A549 (cell line): ENCODE measurements at regions not wholly inside any gene's neighbourhood (a gene's known extent, or its start where the extent isn't known, plus 50 kb on each side); places are given as distances from the start of the nearest gene placed in this dataset.

Experiments used
- BHLHE40 ChIP-seq: IDR thresholded peaks from 2 replicates; pipeline ENCODE4 v1.6.1; 2012; ENCODE audit warnings: low read depth, low read length, inconsistent platforms
- CHD2 ChIP-seq: fragments of 150-350 bp; IDR thresholded peaks from 2 replicates; pipeline ENCODE4 v1.6.1; 2014; ENCODE audit warnings: low read length; ENCODE audit not compliant: partially characterized antibody
- ESRRA ChIP-seq: fragments of 150-350 bp; IDR thresholded peaks from 2 replicates; pipeline ENCODE4 v1.6.1; 2014; ENCODE audit warnings: mild to moderate bottlenecking, low read length, borderline replicate concordance
- POLR2A ChIP-seq: IDR thresholded peaks from 2 replicates; pipeline ENCODE4 v1.6.1; 2012; ENCODE audit warnings: mild to moderate bottlenecking, low read length
- ZC3H11A ChIP-seq: fragments of 450-650 bp; IDR thresholded peaks from 2 replicates; pipeline ENCODE4 v1.6.1; 2014; ENCODE audit warnings: antibody characterized with exemption, mild to moderate bottlenecking
- TF ChIP-seq, protein P1 (sequence below): fragments of >200 bp; sonication (Bioruptor Twin); formaldehyde crosslinking; IDR thresholded peaks from 3 replicates; pipeline ENCODE4 v1.5.1; 2016
- TF ChIP-seq, protein P2 (sequence below): IDR thresholded peaks from 2 replicates; pipeline ENCODE4 v1.6.1; 2012

GRCh38 chr10:128257428-128257827 is 131.2 kb upstream of the MKI67 start:
- TF ChIP-seq, protein P1, sequence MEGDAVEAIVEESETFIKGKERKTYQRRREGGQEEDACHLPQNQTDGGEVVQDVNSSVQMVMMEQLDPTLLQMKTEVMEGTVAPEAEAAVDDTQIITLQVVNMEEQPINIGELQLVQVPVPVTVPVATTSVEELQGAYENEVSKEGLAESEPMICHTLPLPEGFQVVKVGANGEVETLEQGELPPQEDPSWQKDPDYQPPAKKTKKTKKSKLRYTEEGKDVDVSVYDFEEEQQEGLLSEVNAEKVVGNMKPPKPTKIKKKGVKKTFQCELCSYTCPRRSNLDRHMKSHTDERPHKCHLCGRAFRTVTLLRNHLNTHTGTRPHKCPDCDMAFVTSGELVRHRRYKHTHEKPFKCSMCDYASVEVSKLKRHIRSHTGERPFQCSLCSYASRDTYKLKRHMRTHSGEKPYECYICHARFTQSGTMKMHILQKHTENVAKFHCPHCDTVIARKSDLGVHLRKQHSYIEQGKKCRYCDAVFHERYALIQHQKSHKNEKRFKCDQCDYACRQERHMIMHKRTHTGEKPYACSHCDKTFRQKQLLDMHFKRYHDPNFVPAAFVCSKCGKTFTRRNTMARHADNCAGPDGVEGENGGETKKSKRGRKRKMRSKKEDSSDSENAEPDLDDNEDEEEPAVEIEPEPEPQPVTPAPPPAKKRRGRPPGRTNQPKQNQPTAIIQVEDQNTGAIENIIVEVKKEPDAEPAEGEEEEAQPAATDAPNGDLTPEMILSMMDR, result no peak
- TF ChIP-seq POLR2A (no peak), CHD2 (no peak), BHLHE40 (no peak), ZC3H11A (no peak), ESRRA (no peak)
- TF ChIP-seq, protein P2, sequence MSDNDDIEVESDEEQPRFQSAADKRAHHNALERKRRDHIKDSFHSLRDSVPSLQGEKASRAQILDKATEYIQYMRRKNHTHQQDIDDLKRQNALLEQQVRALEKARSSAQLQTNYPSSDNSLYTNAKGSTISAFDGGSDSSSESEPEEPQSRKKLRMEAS, result no peak
